Stomach (tissue), 8 donors: ENCODE measurements at regions not wholly inside any gene's neighbourhood (a gene's known extent, or its start where the extent isn't known, plus 50 kb on each side); places are given as distances from the start of the nearest gene placed in this dataset.

Experiments used
- DNase-seq, 2 donors: peaks; one replicate each; pipeline versions ENCODE4 v3.0.0 to v3.0.0-alpha.2; 2013 to 2019
- H3K27ac ChIP-seq, 5 donors: fragments of 200-600 bp in 4 of 5; sonication (generic) in 4 of 5; one replicate each; pipeline ENCODE4 v1.5.1; 2013 to 2019; ENCODE audit warnings: mild to moderate bottlenecking in 1 of 5, moderate library complexity in 1 of 5
- H3K27me3 ChIP-seq, 3 donors: fragments of 200-600 bp; sonication (generic); one replicate each; pipeline ENCODE4 v1.5.1; 2017 to 2019; ENCODE audit warnings: mixed run types in 1 of 3
- H3K36me3 ChIP-seq, 4 donors: fragments of 200-600 bp; sonication (generic); 1 replicate in 3 of 4; 2 replicates in 1 of 4; pipeline ENCODE4 v1.5.1; 2016 to 2019
- H3K4me1 ChIP-seq, 4 donors: fragments of 200-600 bp; sonication (generic); one replicate each; pipeline ENCODE4 v1.5.1; 2016 to 2019
- H3K4me3 ChIP-seq, 4 donors: fragments of 200-600 bp; sonication (generic) in 3 of 4; one replicate each; pipeline ENCODE4 v1.5.1; 2016 to 2019; ENCODE audit warnings: mild to moderate bottlenecking in 1 of 4
- H3K9me3 ChIP-seq, 4 donors: fragments of 200-600 bp; sonication (generic); one replicate each; pipeline ENCODE4 v1.5.1; 2016 to 2019
- EP300 ChIP-seq: sonication (generic); formaldehyde crosslinking; IDR thresholded peaks from one replicate; pipeline ENCODE4 v1.6.1; 2017; ENCODE audit warnings: antibody characterized with exemption
- POLR2A ChIP-seq, 4 donors: fragments of 450-650 bp; IDR thresholded peaks; one replicate each; pipeline ENCODE4 v1.6.1; 2016; ENCODE audit warnings: antibody characterized with exemption in 4 of 4, control low read depth in 2 of 4, mild to moderate bottlenecking in 1 of 4, moderate library complexity in 1 of 4
- POLR2AphosphoS5 ChIP-seq, 3 donors: sonication (generic); formaldehyde crosslinking; IDR thresholded peaks; one replicate each; pipeline ENCODE4 v1.6.1; 2016; ENCODE audit warnings: antibody characterized with exemption in 3 of 3
- WGBS, 5 donors: extraction: QIAGEN DNeasy Blood & Tissue Kit in 3 of 5; methylation state at CpG; one replicate each; pipeline versions ENCODE4 v1.1.5 to v1.1.7; 2013 to 2018; 5-methylcytosine and 5-hydroxymethylcytosine counted together
- intact Hi-C: fragments of 100-400 bp; cut with DNase I; formaldehyde crosslinking; loops from one replicate; pipeline ENCODE4 v1.15.1; 2023; ENCODE audit warnings: low total_unique reads
- TF ChIP-seq, protein P1 (sequence below), 7 experiments: fragments of 450-650 bp in 4 of 7; fragments of 200-600 bp in 3 of 7; sonication (generic) in 3 of 7; IDR thresholded peaks; one replicate each; pipeline ENCODE4 v1.5.1; 2016 to 2019; ENCODE audit warnings: antibody characterized with exemption in 7 of 7, control low read depth in 2 of 7, mild to moderate bottlenecking in 1 of 7
- donor health status: healthy with polysubstance abuse.
- donor health status: Bipolar disorder and iron deficiency.
- donor health status: healthy.

DNA sequence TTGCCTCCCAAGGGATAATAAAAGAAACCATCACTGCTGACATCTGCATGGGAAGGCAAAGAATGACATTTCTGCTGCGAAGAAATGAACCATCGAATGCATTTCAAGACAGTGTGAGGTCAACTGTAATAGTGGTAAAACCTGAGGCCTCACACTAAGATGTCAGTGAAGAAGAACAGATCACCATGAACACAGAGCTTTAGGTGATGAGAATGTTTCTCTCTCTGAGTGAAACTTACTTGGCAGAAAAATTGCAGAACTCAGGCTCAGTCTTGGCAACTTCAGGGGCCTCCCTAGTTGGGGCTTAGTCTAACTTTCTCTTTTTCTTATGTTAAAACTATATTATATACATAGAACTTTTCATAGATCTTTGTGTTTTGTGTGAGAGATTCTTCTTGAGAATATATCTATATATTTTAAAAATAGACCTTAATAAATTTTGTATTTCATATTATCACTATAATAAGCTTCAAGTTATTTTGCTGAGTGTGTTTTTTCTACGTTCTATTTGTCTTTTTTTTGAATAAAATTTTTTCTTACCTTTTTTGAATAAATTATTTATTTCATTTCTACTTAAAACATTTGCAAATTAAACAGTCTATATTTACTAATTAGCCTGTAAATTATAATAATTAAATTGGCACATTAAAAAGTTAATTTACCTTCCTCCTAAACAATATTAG is 427.5 kb upstream of the TRIB2 start:
- DNase-seq = no peak
- Histone ChIP-seq H3K27me3 (no peaks in the 10 kb centered on the region), H3K9me3 (no peaks in the 10 kb centered on the region), H3K36me3 (no peaks in the 10 kb centered on the region), H3K4me1 (peaks cover 0 to 11% (median 0%) of the 10 kb centered on the region in 4 donors), H3K27ac (no peak overlapping the region), H3K4me3 (no peak overlapping the region)
- 87 to 99% (median 98%) methylated on average over 3 of the region's 3 CpGs for WGBS, 5 donors
- intact Hi-C loops = no loop called here
- TF ChIP-seq, protein P1, sequence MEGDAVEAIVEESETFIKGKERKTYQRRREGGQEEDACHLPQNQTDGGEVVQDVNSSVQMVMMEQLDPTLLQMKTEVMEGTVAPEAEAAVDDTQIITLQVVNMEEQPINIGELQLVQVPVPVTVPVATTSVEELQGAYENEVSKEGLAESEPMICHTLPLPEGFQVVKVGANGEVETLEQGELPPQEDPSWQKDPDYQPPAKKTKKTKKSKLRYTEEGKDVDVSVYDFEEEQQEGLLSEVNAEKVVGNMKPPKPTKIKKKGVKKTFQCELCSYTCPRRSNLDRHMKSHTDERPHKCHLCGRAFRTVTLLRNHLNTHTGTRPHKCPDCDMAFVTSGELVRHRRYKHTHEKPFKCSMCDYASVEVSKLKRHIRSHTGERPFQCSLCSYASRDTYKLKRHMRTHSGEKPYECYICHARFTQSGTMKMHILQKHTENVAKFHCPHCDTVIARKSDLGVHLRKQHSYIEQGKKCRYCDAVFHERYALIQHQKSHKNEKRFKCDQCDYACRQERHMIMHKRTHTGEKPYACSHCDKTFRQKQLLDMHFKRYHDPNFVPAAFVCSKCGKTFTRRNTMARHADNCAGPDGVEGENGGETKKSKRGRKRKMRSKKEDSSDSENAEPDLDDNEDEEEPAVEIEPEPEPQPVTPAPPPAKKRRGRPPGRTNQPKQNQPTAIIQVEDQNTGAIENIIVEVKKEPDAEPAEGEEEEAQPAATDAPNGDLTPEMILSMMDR (IDR thresholded peaks at IDR 0.05) = no peak
- TF ChIP-seq POLR2AphosphoS5 (IDR thresholded peaks at IDR 0.05) (no peak), POLR2A (IDR thresholded peaks at IDR 0.05) (no peak), EP300 (no peak)

DNA sequence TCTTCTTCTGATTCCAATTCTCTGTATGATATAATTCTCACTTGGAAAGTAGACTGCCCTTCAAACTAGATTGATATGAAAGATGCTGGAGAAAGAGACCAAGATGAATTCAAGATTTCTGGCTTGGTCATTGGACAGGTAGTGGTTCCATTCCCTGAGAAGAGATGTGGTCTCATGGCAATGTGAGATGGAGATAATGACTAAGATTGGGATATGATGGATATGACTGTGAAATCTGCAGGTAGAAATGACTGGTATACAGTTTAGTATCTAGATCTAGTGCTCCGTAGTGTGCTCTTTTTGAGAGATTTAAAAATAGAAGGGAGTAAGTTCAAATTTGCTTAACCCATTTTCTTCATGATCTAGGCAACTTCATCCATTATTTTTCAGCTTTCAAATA is 425.4 kb upstream of the TRIB2 start:
- no peak for DNase-seq
- Histone ChIP-seq H3K36me3 (no peaks in the 10 kb centered on the region), H3K4me3 (no peak overlapping the region), H3K9me3 (no peaks in the 10 kb centered on the region), H3K27me3 (no peaks in the 10 kb centered on the region), H3K27ac (no peak overlapping the region), H3K4me1 (peaks cover 0 to 11% (median 0%) of the 10 kb centered on the region in 4 donors)
- whole genome bisulfite sequencing, 5 donors = 60 to 88% (median 82%) methylated on average over 1 of the region's 1 CpG
- TF ChIP-seq, protein P1 (IDR thresholded peaks at IDR 0.05) = no peak
- TF ChIP-seq EP300 (no peak), POLR2A (IDR thresholded peaks at IDR 0.05) (no peak), POLR2AphosphoS5 (IDR thresholded peaks at IDR 0.05) (no peak)
- intact Hi-C loops = no loop called here

DNA sequence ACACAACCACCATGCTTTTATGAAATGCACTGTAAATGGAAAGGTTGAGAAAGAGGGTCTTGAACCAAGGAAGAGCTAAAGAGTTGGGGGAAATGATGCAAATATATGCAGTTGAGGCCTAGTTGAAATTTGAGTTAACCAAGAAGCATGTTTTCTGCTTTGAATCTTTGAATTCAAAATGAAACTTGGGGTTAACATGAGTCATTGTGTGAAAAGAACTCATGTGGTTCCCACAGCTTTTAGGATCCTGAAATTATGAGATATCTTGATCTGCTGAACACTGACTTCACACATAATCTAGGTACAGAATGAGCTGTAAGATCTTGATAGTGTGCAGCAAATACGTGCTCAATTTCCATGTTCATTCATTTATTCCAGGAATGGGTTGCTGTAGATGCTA is 422.9 kb upstream of the TRIB2 start:
- 68 to 89% (median 82%) methylated on average over 1 of the region's 1 CpG for WGBS, 5 donors
- no peak overlapping the region for H3K27ac ChIP-seq
- TF ChIP-seq POLR2A (IDR thresholded peaks at IDR 0.05) (no peak), POLR2AphosphoS5 (IDR thresholded peaks at IDR 0.05) (no peak), EP300 (no peak)
- TF ChIP-seq, protein P1 (IDR thresholded peaks at IDR 0.05) = no peak
- H3K4me1 ChIP-seq = no peaks in the 10 kb centered on the region
- H3K36me3 ChIP-seq = no peaks in the 10 kb centered on the region
- H3K4me3 ChIP-seq = no peak overlapping the region
- DNase-seq = no peak
- intact Hi-C loops = no loop called here
- no peaks in the 10 kb centered on the region for H3K27me3 ChIP-seq
- no peaks in the 10 kb centered on the region for H3K9me3 ChIP-seq

DNA sequence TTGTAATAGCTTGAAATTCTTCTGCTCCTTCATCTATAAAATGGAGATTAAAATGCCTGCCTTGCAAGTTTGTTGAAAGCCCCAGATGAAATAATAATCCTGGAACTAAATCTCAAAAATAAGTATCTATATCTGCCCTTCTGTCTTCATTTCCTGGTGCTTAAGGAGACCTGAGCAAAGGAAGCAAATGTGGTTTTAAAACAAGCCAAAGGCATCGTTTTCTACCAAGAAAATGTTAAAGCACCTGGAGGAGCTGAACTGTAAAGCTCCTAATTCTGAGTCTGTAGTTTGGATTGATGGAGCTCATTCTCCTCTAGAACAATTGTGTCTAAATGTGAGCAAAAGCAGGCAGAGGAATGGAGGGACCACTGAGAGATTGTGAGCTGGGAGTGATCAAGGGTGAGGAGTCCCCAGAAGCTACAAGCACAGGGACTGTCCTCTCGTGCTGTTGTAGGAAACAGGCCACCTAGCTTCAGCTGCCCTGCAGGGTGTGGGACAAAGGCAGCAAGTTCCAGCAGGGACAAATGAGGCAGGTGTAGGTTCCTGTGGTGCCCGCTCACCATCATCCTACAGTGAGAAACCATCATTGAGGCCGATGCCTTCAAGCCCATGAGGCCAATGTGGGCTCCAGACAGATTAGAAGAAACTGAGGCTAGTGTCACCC is 420.7 kb upstream of the TRIB2 start:
- H3K4me1 ChIP-seq = no peaks in the 10 kb centered on the region
- no peaks in the 10 kb centered on the region for H3K36me3 ChIP-seq
- H3K27me3 ChIP-seq = no peaks in the 10 kb centered on the region
- TF ChIP-seq, protein P1 (IDR thresholded peaks at IDR 0.05) = no peak
- TF ChIP-seq POLR2AphosphoS5 (IDR thresholded peaks at IDR 0.05) = no peak
- TF ChIP-seq EP300 = no peak
- TF ChIP-seq POLR2A (IDR thresholded peaks at IDR 0.05) = no peak
- no peak overlapping the region for H3K4me3 ChIP-seq
- DNase-seq = no peak
- 78 to 92% (median 86%) methylated on average over 3 to 4 of the region's 4 CpGs for WGBS, 5 donors
- intact Hi-C loops = no loop called here
- H3K9me3 ChIP-seq = no peaks in the 10 kb centered on the region
- no peak overlapping the region for H3K27ac ChIP-seq
